ENCODE measurements at regions not wholly inside any gene's neighbourhood (a gene's known extent, or its start where the extent isn't known, plus 50 kb on each side); places are given as distances from the start of the nearest gene placed in this dataset.
"Not testable (repeated sequence)": the region's sequence is repeated elsewhere in the genome, so short reads cannot be mapped to it uniquely, and the experiment has no call there.

DNA sequence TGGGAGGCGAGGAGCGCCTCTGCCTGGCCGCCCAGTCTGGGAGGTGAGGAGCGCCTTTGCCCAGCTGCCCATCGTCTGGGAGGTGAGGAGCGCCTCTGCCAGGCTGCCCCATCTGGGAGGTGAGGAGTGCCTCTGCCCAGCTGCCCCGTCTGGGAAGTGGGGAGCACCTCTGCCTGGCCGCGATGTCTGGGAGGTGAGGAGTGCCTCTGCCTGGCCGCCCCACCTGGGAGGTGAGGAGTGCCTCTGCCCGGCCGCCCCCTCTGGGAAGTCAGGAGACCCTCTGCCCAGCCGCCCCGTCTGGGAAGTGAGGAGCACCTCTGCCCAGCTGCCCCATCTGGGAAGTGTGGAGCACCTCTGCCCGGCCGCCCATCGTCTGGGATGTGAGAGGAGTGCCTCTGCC is 229.0 kb upstream of the POTED start:
- TF ChIP-seq, protein P1, sequence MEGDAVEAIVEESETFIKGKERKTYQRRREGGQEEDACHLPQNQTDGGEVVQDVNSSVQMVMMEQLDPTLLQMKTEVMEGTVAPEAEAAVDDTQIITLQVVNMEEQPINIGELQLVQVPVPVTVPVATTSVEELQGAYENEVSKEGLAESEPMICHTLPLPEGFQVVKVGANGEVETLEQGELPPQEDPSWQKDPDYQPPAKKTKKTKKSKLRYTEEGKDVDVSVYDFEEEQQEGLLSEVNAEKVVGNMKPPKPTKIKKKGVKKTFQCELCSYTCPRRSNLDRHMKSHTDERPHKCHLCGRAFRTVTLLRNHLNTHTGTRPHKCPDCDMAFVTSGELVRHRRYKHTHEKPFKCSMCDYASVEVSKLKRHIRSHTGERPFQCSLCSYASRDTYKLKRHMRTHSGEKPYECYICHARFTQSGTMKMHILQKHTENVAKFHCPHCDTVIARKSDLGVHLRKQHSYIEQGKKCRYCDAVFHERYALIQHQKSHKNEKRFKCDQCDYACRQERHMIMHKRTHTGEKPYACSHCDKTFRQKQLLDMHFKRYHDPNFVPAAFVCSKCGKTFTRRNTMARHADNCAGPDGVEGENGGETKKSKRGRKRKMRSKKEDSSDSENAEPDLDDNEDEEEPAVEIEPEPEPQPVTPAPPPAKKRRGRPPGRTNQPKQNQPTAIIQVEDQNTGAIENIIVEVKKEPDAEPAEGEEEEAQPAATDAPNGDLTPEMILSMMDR (tag by site-specific recombination; IDR thresholded peaks at IDR 0.05): not testable (repeated sequence)
- not testable (repeated sequence) for TF ChIP-seq YY1 (tag by site-specific recombination; IDR thresholded peaks at IDR 0.05); ZNF24 (tag by site-specific recombination; IDR thresholded peaks at IDR 0.05); ZNF837 (tag by site-specific recombination; IDR thresholded peaks at IDR 0.05); ZNF274 (IDR thresholded peaks at IDR 0.05; ENCODE audit: low read length); ZNF274 (tag by site-specific recombination; IDR thresholded peaks at IDR 0.05; ENCODE audit: borderline replicate concordance); HOXD13 (CRISPR knock-in tag; IDR thresholded peaks at IDR 0.05; ENCODE audit: borderline replicate concordance); ZNF2 (tag by site-specific recombination; IDR thresholded peaks at IDR 0.05); ZNF623 (tag by site-specific recombination; IDR thresholded peaks at IDR 0.05); GFI1B (tag by site-specific recombination; IDR thresholded peaks at IDR 0.05); ZNF112 (tag by site-specific recombination; IDR thresholded peaks at IDR 0.05); ZNF785 (tag by site-specific recombination; IDR thresholded peaks at IDR 0.05); ZNF600 (tag by site-specific recombination; IDR thresholded peaks at IDR 0.05)

Measured in HEK293 (cell line).